ENCODE measurements at regions not wholly inside any gene's neighbourhood (a gene's known extent, or its start where the extent isn't known, plus 50 kb on each side); places are given as distances from the start of the nearest gene placed in this dataset.

DNA sequence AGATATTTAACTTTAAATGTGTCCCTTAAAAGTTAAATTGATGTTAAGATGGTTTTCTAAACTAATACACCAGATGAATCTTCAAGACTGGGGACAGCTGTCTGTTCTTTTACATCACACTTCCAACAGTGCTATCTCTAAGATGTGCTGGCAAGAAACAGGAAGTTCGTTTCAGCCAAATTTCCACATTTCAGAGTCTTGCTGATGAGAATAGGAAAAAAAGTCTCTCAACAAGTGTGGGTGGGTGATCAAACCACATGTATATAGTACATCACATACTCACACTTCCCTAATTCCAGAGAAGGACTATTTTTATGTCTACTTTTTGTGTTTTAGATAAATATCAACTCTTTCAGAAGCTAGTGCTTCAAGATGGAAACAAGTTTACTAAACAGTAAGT is 1712.8 kb upstream of the TMEFF2 start:
- TF ChIP-seq, protein P1, sequence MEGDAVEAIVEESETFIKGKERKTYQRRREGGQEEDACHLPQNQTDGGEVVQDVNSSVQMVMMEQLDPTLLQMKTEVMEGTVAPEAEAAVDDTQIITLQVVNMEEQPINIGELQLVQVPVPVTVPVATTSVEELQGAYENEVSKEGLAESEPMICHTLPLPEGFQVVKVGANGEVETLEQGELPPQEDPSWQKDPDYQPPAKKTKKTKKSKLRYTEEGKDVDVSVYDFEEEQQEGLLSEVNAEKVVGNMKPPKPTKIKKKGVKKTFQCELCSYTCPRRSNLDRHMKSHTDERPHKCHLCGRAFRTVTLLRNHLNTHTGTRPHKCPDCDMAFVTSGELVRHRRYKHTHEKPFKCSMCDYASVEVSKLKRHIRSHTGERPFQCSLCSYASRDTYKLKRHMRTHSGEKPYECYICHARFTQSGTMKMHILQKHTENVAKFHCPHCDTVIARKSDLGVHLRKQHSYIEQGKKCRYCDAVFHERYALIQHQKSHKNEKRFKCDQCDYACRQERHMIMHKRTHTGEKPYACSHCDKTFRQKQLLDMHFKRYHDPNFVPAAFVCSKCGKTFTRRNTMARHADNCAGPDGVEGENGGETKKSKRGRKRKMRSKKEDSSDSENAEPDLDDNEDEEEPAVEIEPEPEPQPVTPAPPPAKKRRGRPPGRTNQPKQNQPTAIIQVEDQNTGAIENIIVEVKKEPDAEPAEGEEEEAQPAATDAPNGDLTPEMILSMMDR (conservative IDR thresholded peaks at IDR 0.05; ENCODE audit: low read depth, low read length), result no peak
- no peak for TF ChIP-seq EZH2 (IDR thresholded peaks at IDR 0.05; ENCODE audit: low read length, unreplicated experiment)
- TF ChIP-seq EZH2phosphoT487 (IDR thresholded peaks at IDR 0.05; ENCODE audit: borderline replicate concordance, low read length), result no peak
